ENCODE measurements at regions not wholly inside any gene's neighbourhood (a gene's known extent, or its start where the extent isn't known, plus 50 kb on each side); places are given as distances from the start of the nearest gene placed in this dataset.

DNA sequence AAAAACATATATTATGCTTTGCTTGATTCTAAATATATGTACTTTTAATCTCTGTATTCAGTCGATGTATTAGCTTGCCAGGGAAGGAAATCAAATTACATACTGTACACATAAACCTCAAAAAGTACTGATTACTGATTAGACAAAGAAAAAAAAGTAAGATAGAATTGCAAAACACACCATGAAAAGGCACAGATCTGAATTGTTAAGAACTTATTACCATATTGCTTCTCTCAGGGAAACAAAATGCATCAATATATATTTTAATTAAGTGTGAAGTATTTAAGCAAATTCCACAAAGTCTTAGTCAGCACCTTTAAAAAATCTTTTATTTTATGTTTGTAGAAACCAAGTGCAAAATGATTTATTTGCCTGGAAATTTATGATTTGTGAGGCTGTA, 309.3 kb downstream of the RNF144A start:
- no peak for DNase-seq

DNA sequence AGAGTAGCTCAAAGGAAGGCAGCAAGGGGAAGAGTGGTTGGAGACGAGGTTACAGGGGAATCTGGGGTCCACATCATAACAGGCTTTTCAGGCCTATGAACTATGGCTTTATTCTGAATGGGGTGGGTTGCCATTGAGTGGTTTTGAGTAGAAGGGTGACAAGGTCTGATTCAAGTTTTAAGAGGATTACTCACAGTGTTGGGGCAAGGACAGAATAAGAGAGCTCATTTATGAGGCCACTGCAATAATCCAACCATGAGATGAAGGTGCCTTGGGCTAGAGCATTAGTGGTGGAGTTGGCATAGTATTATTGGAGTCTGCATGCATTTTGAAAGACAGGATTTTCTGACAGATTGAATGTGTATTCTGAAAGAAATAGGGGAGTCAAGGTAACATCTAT, 315.9 kb downstream of the RNF144A start:
- DNase-seq: no peak

DNA sequence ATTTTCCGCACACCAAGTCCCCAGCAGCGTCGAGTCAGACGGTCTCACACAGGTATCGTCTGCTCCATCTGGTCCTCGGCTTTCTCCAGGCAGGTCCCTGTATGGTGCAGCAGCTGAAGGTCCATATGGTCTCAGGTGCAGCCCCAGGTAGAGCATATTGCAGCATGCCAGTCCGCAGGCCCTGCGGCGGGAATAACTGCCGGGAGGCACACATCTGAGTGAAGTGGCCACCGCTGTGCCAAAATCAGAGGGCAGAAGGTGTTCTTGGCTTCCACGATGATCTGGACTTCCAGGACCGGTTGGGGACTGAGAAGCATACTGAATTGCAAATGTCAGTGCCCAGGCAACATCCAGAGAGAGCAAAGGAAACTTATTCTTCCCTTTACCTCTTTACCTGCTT, 320.3 kb downstream of the RNF144A start:
- no peak for DNase-seq

DNA sequence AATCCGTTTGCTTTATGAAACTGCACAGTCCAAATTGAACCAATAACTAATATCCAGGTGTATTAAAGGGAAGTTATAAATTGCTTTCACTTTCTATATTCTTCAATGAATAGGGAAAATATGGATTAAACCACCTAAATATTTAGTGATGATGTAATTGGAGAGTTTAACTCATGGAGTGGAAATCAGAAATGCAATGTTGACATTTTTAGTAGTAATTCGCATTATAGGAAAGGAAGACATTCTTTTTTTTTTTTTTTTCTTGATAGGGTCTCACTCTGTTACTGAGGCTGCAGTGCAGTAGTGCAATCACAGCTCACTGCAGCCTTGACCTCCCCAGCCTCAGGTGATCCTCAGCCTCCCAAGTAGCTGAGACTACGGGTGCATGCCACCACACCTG, 321.9 kb downstream of the RNF144A start:
- DNase-seq: no peak

DNA sequence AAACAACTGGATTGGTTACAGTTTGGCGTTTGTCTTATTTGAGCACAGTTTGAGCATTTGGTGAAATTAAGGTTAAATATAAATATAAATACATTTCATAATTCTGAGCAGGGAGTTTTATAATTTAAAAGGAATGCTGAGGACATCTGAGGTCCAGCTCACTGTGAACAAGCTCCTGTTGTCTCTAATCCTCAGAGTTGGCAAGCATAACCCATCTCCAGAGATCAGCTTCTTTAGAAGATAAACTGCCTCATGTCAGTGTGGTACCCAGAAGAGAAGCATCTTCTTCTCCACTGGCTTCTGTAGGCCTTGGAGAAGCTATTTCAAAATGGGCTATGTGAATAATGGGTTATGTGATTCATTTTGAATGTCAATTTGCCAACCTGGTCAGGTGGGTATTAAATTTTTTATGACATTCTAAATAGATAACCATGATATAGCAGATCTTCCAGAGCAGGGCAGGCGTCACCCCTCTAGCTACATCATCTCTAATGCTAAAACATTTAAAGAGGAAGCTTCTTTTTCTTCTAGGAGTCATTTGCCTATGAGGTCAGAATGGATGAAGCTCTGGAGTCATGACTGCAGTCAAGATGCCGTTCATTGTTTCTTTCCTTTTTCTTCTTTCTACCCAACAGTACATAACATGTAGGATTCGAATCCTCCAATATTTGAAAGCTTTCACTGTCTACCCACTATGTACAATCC, 324.0 kb downstream of the RNF144A start:
- no peak for DNase-seq

DNA sequence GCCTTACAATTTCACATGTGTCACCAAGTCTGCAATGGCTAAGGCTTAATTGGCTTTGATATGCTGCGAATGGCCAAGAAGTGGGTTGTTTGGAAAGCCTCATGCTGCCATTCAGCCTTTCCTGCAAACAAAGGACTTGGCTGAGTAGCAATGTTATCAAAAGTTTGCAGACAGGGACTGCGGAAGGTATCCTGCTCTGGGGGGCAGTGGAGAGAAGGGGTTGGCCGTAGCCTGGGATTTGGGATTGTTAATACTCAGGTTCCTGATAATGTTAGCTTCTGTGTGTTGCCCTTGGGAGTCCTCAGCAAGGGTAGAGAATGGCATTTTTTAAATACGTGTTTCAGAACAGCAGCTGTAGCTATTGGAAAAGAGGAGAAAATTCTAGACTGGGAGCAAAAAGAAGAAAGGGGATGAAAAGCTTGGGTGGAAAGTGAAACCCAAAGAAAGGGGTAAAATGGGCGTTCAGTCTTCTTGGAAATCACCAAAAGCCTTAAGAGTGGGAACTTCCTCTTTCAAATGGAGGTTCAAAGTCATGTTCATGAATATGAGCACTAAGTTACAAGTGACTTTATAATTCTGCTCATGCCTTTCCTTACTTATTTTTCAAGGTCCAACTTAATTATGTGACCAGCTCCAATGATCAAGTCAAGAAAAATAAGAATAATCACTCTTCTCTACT, 325.1 kb downstream of the RNF144A start:
- no peak for DNase-seq

DNA sequence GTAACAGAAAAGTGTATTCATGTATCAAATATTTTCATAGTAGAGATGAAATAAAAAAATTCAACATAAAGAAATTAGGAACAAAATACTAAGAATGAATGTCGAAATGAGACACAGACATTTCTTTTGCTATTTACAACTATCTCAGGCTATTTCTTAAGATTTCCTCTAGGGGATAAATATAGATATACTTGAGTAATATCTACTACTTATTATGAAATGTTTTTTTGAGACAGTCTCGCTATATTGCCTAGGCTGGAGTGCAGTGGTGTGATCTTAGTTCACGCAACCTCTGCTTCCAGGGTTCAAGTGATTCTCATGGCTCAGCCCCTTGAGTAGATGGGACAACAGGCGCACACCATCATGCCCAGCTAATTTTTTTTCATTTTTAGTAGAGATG, 326.1 kb downstream of the RNF144A start:
- DNase-seq: no peak

DNA sequence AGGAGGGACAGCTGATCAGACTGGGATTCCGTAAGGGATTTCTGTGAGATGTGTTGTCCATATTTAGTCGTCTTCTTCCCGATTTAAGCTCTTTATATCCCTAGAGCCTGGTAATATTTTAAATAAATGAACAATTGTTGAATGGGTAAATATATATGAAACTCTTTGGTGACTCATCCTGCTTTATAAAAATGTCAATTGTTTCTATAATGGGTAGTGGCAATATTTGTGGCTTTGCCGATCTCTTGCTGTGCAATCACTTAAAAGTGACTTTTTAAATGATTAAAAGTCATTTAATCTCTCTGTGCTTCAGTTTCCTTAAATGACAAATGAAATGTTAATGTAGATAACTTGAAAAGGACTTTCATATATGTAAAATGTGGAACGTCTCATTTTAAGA, 339.2 kb downstream of the RNF144A start:
- no peak for DNase-seq

DNA sequence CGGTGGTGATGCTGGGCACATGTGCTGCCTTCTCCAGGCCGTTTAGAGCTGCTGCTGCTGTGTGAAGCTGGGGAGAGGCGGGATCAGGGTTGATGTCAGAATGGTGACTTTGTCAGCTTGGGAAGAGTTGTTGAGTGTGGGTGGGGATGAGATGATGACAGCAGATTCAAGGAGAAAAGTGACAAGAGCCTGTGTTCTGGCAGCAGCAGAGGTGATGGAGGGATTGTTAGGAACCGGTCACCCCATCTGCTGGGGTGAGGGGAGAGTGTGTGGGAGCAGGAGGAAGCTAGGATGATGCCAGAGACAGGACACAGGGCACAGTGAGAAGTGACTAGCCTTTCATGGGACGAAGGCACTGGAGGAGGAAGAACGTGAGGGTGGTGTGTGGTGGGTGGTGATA, 345.5 kb downstream of the RNF144A start:
- no peak for DNase-seq

DNA sequence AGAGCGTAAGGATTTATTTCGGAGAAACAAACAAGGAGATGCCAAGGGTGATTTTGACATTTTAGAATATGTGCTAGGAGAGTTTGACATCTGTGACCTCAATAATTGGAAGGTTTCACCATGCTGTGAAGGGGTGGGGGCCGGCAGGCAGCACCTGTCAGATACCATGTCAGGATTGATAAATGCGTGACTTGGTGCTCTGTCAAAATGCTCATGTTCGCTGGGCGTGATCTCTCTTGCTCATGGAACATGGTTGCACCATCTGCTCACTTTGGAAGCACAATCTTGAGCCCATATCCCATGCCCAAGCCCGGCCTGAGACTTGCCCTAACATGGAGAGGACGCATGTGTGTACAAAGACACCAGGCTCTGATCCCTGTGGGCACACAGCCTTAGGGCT, 347.6 kb downstream of the RNF144A start:
- no peak for DNase-seq

DNA sequence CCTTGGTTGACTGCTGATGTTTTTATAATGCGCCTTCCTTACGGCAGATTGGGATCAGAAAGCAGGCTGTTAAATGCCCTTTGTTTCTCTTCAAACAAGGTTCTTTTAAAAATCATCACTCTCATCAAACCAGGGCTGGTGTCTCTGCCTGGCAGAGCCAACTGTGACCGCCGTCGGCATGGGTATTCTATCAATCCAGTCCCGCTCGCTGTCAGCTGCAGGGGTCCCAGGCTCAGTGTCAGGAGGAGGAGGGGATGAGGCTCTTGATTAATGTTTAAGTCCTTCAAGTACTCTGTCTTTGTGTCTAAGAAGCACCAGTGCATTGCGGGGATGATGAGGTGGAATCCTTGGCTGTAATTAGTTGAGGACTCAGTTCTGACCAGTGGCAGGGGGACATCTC, 348.1 kb downstream of the RNF144A start:
- no peak for DNase-seq

DNA sequence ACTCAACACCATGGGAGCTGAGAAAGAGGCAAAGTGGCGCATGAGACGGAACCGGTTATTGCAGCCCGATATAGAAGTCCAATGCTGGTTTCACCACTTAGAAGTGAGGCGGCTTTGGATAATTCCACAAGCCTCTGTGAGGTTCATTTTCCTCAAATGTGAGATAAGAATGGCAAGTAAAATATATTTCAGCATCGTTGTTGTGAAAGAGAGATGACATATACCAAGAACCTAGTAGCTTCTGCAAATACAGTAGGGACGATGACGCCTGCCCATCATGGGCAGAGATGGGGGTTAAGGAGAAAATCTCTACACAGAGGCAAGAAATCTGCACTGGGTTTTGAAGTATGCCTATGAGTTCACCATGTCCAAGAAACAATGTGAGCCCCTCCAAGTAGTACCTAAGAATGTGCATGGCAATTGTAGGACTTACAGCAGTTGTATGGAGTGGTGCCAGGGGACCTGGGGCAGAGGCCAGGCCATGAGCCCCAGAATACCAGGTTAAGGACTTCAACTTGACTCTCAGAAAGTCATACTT, 352.0 kb downstream of the RNF144A start:
- DNase-seq: no peak

DNA sequence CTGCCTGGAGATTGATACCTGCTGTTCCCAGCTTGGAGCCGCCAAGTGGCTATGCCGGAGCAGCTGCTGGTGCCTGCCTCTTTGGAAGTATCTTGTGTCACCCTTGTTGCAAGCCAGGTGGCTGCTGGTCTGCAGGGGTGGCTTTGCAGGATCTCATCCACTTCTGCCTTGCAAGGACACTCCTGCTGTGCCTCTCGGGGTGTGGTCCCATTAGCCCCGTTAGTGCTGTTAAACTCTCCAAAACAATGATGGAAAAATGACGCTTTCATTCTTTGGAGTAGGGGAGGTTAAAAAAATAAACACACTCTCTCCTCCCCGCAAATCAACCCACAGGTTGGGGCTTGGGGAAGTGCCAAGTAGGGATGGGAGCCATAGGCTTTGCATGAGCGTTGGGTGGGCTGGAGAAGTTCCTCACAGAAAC, 352.8 kb downstream of the RNF144A start:
- DNase-seq: no peak

DNA sequence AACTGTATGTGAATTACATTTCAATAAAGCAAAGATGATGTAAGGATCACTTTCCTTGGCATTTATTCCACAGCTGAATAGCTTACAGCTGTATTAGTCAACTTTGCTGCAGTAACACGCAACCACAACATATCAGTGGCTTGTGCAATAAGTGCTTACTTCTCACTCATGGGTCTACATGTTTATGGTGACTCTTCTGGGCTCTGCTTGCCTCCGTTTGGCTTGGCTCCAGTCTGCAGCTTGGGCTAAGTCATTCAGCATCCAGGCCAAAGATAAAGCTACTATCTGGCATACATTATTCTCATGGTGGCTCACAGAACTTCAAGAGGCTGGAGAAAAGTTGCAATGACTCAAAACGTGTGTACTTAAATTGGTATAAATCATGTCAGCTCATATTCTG, 355.0 kb downstream of the RNF144A start:
- DNase-seq: no peak

DNA sequence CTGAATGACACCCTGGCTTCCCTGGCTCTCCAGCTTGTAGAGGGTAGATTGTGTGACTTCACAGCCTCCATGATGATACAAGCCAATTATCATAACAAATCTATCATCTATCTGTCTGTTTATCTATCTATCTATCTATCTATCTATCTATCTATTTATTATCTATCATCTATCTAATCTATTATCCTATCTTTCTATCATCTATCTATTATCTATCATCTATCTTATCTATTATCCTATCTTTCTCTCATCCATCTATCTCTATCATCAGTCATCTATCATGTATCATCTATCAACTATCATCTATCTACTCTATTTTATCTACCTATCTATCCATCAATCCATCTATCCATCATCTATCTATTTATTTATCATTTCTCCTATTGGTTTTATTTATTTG, 361.8 kb downstream of the RNF144A start:
- no peak for DNase-seq

DNA sequence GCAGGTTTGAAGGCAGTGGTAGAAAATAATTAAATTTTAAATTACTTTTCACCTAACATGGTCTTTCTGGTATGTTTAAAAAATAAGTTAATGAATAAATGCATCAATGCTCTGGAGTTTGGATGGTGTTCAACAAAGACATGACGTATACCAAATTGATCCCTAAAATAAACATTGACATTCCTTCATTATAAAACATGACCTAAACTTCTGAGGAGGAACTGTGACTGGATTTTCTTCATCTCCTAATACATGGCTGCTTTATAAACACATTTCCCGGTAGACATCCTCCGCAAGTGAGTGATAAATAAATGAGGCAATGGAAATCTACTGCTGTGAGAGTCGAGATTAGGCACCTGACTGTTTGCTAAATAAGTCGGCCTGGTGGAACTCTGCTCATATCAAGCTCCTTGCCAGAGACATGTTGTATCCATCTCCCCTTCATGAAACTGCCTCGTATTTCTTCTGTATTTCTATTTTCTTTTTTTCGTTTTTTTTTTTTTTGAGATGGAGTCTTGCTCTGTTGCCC, 362.3 kb downstream of the RNF144A start:
- no peak for DNase-seq

DNA sequence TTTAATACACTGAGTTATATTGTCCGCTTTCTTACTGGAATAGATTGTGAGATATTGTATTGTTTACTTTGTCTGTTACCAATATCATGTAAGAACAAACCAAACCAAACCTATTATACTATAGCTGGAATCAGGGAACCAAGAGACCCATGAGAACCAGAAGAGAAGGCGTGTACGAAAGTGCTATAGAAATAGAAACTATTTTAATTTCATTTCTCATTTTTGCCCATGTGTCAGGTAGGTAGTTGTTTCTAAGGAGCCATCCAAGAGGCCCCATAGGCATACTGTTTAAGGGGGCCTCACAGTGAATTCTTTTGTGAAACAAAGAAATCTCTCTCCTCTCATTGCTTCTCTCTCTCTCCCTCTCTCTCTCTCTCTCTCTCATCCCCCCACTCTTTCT, 363.6 kb downstream of the RNF144A start:
- no peak for DNase-seq

DNA sequence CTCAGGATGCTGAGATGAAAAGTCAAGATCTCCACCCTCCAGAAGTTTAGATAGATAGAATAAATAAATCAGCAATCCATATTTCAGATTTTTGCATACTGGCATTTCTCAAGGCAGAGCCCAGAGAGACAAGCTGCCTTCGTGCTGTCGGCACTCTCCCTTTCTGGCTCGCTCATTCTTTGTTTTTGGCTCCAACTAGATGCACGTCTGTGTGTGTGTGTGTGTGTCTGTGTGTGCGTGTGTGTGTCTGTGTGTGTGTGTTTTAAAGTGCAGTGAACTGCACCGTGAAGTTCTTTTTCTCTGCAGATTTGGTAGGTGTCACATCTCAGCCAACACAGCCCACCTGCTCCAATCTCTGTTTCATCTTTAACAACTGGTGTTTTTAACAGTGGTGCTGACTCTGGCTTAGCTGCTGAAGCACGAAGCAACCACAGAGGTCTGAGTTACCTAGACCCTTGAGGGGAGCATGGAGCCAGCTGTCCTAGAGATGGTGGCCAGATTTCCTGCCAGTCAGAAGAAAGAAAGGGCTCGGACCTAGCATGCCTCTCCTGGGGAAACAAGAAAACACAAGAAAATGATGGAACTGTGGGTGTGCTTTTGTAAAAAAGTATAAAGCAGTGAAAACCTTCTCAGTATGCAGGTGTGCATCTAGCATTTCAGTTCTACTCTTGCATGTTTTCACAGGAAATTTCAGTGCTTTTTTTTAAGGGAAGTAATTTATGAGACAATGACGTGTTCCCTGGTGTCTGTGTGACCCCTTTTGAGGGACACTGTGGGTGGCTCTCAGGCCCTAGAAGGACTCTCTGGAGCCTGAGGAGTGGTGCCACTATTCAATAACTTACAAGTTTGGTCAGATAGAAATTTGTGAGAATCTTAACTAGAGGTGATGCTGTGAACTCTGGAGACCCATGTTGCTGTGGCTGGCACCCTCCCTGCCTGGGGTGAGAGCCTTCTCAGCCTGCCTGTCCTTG, 364.3 kb downstream of the RNF144A start:
- no peak for DNase-seq

DNA sequence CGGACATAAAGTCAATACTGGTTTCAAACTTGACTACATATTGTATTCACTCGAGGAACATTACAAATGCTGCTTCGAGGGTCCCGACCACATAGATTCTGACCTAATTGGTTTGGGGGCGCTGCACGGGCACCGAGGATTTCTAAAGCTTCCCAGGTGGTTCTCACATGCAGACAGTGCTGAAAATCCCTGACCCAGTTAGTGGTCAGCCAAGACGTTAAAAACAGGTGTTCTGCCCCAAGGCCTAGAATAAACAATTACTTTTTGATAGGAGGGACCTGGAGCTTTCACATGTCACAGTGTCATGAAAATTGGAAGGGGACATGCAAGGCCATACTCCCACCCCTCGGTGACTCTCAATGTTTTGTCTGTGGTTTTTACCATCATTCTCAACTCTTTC, 368.9 kb downstream of the RNF144A start:
- DNase-seq: no peak

DNA sequence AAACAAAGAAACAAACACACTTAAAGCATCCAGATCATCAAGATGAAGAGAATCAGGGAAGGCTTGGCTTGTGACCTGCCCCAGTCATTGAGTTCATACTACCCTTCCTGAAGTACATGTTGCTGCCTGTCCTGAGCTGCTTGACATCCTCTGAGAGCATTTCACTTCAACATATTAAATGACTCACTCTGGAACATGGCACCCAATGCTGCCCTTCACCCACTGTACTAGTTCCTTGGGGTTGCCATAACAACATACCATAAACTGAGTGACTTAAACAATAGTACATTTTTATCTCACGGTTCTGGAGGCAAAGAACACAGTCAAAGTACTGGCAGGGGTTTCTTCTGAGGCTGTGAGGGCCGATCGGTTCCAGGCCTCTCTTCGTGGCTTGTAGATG, 371.3 kb downstream of the RNF144A start:
- no peak for DNase-seq

DNA sequence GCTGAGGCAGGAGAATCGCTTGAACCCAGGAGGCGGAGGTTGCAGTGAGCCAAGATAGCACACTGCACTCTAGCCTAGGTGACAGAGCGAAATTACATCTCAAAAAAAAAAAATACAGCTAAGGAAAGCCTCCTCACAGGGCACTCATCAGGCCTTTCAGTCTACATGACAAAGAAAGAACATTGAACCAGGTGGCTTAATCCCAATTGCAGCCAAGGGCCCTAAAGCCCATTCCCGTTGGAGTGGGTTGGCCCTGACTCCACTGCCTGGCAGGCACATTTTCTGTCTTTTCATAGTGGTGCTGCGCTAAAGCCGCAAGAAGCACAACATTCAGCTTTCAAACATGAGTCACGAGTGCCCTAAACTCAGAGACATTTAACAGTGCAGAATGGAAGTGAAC, 372.5 kb downstream of the RNF144A start:
- DNase-seq: no peak

DNA sequence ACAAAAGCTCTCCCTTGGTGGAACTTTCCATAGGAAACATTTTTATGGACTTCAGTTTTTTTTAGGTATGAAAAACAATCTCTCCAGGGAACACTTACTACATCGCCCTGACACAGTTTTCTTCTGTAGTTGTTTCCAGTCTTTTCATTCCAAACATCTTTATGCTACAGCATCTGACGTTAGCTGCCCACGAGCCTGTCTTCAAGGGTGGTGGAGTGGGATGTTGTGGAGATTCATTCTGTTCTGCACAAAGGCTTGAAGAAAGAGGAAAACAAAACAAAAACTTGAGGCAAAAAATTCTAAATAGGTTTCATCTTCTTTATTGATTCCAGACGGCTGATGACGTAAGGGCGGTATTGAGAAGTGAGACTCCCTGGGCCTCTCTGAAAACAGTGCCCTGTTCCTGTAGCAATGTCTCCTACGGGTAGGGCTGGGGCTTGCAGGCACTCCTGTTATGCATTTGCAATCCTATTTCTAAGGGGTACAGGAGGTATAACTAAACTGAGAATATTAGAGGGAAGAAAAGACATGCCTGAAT, 375.0 kb downstream of the RNF144A start:
- DNase-seq: no peak

DNA sequence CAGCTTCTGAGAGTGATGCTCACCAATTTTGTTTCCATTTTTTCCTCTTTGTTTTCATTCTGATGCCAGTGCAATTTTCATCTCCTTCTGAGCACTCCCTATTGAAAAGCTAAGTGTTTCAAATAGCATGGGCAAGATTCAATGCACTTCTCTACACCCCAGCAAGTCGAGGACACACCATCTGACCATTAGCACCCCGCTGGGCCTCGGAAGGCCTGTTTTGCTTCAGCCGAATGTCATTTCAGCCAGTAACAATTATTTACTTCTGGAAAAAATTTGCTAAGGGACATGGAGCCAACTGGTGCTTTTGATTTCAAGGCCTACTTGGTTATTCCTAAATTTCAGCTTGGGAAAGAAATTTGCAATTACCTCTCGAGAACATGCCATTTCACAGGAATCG, 392.4 kb downstream of the RNF144A start:
- no peak for DNase-seq
